Endodermal cell (in vitro differentiated cells): ENCODE measurements at regions not wholly inside any gene's neighbourhood (a gene's known extent, or its start where the extent isn't known, plus 50 kb on each side); places are given as distances from the start of the nearest gene placed in this dataset.

Source experiments
- DNase-seq: peaks from one replicate; pipeline ENCODE4 v3.0.0-alpha.2; 2017
- H3K27ac ChIP-seq: 2 replicates; pipeline ENCODE4 v1.5.1; 2013; ENCODE audit warnings: mild to moderate bottlenecking, low read depth, low read length, moderate library complexity
- H3K27me3 ChIP-seq: 2 replicates; pipeline ENCODE4 v1.6.1; 2013; ENCODE audit warnings: mild to moderate bottlenecking, low read length, moderate library complexity; ENCODE audit not compliant: insufficient read depth, control insufficient read depth, poor library complexity, severe bottlenecking
- H3K36me3 ChIP-seq: 2 replicates; pipeline ENCODE4 v1.7.0; 2013; ENCODE audit warnings: mild to moderate bottlenecking, low read length, moderate library complexity; ENCODE audit not compliant: control insufficient read depth, insufficient read depth
- H3K4me1 ChIP-seq: one replicate; pipeline ENCODE4 v1.7.0; 2013; ENCODE audit warnings: low read length; ENCODE audit not compliant: control insufficient read depth, insufficient read depth
- H3K4me3 ChIP-seq: 2 replicates; pipeline ENCODE4 v1.5.1; 2013; ENCODE audit warnings: mild to moderate bottlenecking, low read length, moderate library complexity
- H3K9ac ChIP-seq: 2 replicates; pipeline ENCODE4 v1.6.1; 2013; ENCODE audit warnings: mild to moderate bottlenecking, low read length, moderate library complexity; ENCODE audit not compliant: poor library complexity, severe bottlenecking; ENCODE audit errors: extremely low read depth
- H3K9me3 ChIP-seq: 2 replicates; pipeline ENCODE4 v1.6.1; 2013; ENCODE audit warnings: mild to moderate bottlenecking, low read length, moderate library complexity; ENCODE audit not compliant: control insufficient read depth
- H3K27ac Mint-ChIP-seq: 2 replicates; pipeline ENCODE4 v1.8.0; 2020; ENCODE audit warnings: mixed read lengths
- H3K27me3 Mint-ChIP-seq: 2 replicates; pipeline ENCODE4 v1.8.0; 2021; ENCODE audit warnings: mild to moderate bottlenecking, mixed read lengths; ENCODE audit not compliant: insufficient read depth
- H3K36me3 Mint-ChIP-seq: 2 replicates; pipeline ENCODE4 v1.8.0; 2020; ENCODE audit warnings: low read depth, mixed read lengths
- H3K4me1 Mint-ChIP-seq: 2 replicates; pipeline ENCODE4 v1.8.0; 2020; ENCODE audit warnings: mixed read lengths
- H3K4me3 Mint-ChIP-seq: 2 replicates; pipeline ENCODE4 v1.8.0; 2020; ENCODE audit warnings: mild to moderate bottlenecking, moderate library complexity, mixed read lengths
- H3K9me3 Mint-ChIP-seq: 2 replicates; pipeline ENCODE4 v1.8.0; 2020; ENCODE audit warnings: mild to moderate bottlenecking, mixed read lengths
- CTCF ChIP-seq: fragments of 200-600 bp; sonication (generic); conservative IDR thresholded peaks from 2 replicates; pipeline ENCODE4 v1.5.0; 2021; ENCODE audit warnings: antibody characterized with exemption, mild to moderate bottlenecking
- WGBS, 2 experiments: methylation state at CpG; one replicate each; pipeline versions ENCODE4 v1.1.5 to v1.1.7; 2013; ENCODE audit warnings: missing lambda C conversion rate in 2 of 2, mixed read lengths in 1 of 2; ENCODE audit not compliant: insufficient coverage in 1 of 2, insufficient read length in 1 of 2; 5-methylcytosine and 5-hydroxymethylcytosine counted together

- no peak for TF ChIP-seq CTCF
- DNase-seq = no peak
- Histone ChIP-seq H3K27me3 (no peaks in the 10 kb centered on the region), H3K36me3 (no peaks in the 10 kb centered on the region), H3K27ac (no peak overlapping the region), H3K4me3 (no peak overlapping the region), H3K9ac (no peak overlapping the region), H3K4me1 (no peaks in the 10 kb centered on the region), H3K9me3 (peaks cover 66% of the 10 kb centered on the region)
- Mint-ChIP-seq H3K9me3 (no peaks in the 10 kb centered on the region), H3K36me3 (no peaks in the 10 kb centered on the region), H3K27ac (no peak overlapping the region), H3K4me3 (no peak overlapping the region), H3K4me1 (no peaks in the 10 kb centered on the region), H3K27me3 (no peaks in the 10 kb centered on the region)
These were observed 388.0 kb downstream of the TRIB2 start for GRCh38 chr2:13104723-13105122.

DNA sequence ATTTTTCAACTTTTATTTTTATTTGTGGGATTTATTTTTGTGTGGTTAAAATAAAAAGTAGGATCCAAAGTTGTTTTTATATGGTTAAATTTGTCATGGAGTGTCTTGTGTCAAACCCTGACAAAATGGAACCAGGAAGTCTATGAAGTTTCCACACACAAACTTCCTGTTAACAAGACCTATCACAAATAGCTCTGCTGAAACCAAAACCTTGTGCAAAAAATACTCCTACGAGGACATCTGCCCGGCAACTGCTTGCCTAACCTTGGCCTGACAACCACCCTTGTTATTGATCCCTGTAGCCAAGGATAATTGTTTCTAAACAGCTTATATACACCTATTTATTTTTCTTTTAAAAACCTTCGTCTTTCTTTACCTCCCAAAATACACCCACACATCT is 389.6 kb downstream of the TRIB2 start:
- Mint-ChIP-seq H3K27ac (no peak overlapping the region), H3K4me1 (no peaks in the 10 kb centered on the region), H3K4me3 (no peak overlapping the region), H3K27me3 (no peaks in the 10 kb centered on the region), H3K9me3 (no peaks in the 10 kb centered on the region), H3K36me3 (no peaks in the 10 kb centered on the region)
- Histone ChIP-seq H3K27me3 (no peaks in the 10 kb centered on the region), H3K27ac (no peak overlapping the region), H3K4me1 (no peaks in the 10 kb centered on the region), H3K9ac (no peak overlapping the region), H3K9me3 (peaks cover 64% of the 10 kb centered on the region), H3K4me3 (no peak overlapping the region), H3K36me3 (no peaks in the 10 kb centered on the region)
- TF ChIP-seq CTCF = no peak
- DNase-seq = no peak
- WGBS, 2 experiments = 77 to 82% methylated on average over 2 to 3 of the region's 3 CpGs

DNA sequence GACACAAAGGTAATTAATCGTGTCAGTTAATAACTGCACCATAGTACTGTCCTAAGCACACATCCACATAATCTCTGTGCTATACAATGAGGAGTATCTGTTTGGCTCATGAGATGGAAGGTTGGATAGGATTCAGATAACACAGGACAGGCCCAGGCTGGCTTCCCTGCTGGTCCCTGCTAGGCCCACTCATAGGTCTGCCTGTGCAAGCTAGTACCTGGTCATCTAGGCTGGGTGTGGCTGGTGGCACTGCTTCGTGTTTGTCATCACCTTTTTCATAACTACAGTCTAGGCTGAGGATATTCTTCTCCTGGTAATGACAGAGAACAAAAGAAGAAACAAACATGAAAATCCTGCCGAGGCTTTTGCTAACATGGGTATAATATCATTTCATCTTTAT is 392.8 kb downstream of the TRIB2 start:
- Mint-ChIP-seq H3K4me1 (peaks cover 12% of the 10 kb centered on the region), H3K9me3 (no peaks in the 10 kb centered on the region), H3K27me3 (no peaks in the 10 kb centered on the region), H3K36me3 (no peaks in the 10 kb centered on the region), H3K27ac (no peak overlapping the region), H3K4me3 (no peak overlapping the region)
- Histone ChIP-seq H3K9me3 (peaks cover 67% of the 10 kb centered on the region), H3K9ac (no peak overlapping the region), H3K27me3 (no peaks in the 10 kb centered on the region), H3K36me3 (no peaks in the 10 kb centered on the region), H3K27ac (no peak overlapping the region), H3K4me3 (no peak overlapping the region), H3K4me1 (no peaks in the 10 kb centered on the region)
- DNase-seq = no peak
- 63 to 80% methylated on average over 1 to 3 of the region's 3 CpGs for WGBS, 2 experiments
- no peak for TF ChIP-seq CTCF
